ENCODE measurements at regions not wholly inside any gene's neighbourhood (a gene's known extent, or its start where the extent isn't known, plus 50 kb on each side); places are given as distances from the start of the nearest gene placed in this dataset.
"Not testable (repeated sequence)": the region's sequence is repeated elsewhere in the genome, so short reads cannot be mapped to it uniquely, and the experiment has no call there.

GRCh38 chr12:31803306-31804184 lies 74.7 kb upstream of the AMN1 start:
- Histone ChIP-seq H3K9me3 (ENCODE audit: control insufficient read depth, insufficient read depth, low read length) (no peaks in the 10 kb centered on the region), H3K27ac (ENCODE audit: low read length) (no peak overlapping the region), H3K4me1 (ENCODE audit: control insufficient read depth, insufficient read depth, low read length) (no peaks in the 10 kb centered on the region), H3K4me3 (ENCODE audit: low read length) (no peak overlapping the region), H3K27me3 (ENCODE audit: control insufficient read depth, insufficient read depth, low read length) (no peaks in the 10 kb centered on the region), H3K36me3 (ENCODE audit: control insufficient read depth, insufficient read depth, low read length) (no peaks in the 10 kb centered on the region)
- DNase-seq (ENCODE audit: low read depth, low spot score): no peak
- no CpG with 5 or more reads among the region's 9 CpGs for WGBS (ENCODE audit: insufficient coverage, insufficient read length)

- Histone ChIP-seq H3K4me1 (ENCODE audit: control insufficient read depth, insufficient read depth, low read length) (no peaks in the 10 kb centered on the region), H3K27me3 (ENCODE audit: control insufficient read depth, insufficient read depth, low read length) (no peaks in the 10 kb centered on the region), H3K36me3 (ENCODE audit: control insufficient read depth, insufficient read depth, low read length) (no peaks in the 10 kb centered on the region), H3K9me3 (ENCODE audit: control insufficient read depth, insufficient read depth, low read length) (no peaks in the 10 kb centered on the region), H3K27ac (ENCODE audit: low read length) (no peak overlapping the region), H3K4me3 (ENCODE audit: low read length) (no peak overlapping the region)
- no CpG with 5 or more reads among the region's 4 CpGs for WGBS (ENCODE audit: insufficient coverage, insufficient read length)
- no peak for DNase-seq (ENCODE audit: low read depth, low spot score)
Observed at GRCh38 chr12:31801872-31802271, 73.1 kb upstream of the AMN1 start.

DNA sequence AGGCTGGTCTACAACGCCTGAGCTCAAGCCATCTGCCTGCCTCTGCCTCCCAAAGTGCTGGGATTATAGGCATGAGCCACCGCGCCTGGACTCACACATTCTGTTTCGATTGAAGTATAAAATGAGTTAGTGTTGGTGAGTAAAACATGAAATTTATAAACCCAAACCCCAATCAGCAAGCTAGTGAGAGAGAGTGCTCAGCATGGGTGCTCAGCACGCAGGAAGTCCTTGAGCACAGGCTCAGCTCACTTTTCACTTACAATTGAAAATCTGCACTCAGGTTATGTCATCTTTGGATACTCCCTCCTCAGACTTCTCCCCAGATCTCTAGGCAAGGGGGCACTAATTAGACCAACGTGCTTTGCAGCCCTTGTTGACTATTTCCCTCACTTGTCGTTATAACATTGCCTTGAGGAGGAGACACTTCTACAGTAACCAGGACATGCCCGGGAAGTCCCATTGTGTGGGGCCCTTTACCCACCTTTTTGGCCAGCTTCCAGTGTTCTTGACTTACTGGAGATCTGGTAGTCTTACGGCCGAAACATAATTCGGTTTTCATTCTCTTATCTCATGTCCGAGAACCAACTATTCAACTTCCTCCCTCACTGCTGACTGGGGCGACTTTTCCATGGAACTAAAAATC lies 68.5 kb upstream of the AMN1 start:
- Histone ChIP-seq H3K4me3 (ENCODE audit: low read length) (no peak overlapping the region), H3K4me1 (ENCODE audit: control insufficient read depth, insufficient read depth, low read length) (no peaks in the 10 kb centered on the region), H3K27ac (ENCODE audit: low read length) (no peak overlapping the region), H3K9me3 (ENCODE audit: control insufficient read depth, insufficient read depth, low read length) (no peaks in the 10 kb centered on the region), H3K36me3 (ENCODE audit: control insufficient read depth, insufficient read depth, low read length) (no peaks in the 10 kb centered on the region), H3K27me3 (ENCODE audit: control insufficient read depth, insufficient read depth, low read length) (no peaks in the 10 kb centered on the region)
- no peak for DNase-seq (ENCODE audit: low read depth, low spot score)
- WGBS (ENCODE audit: insufficient coverage, insufficient read length): no CpG with 5 or more reads among the region's 13 CpGs

GRCh38 chr12:31796270-31796951 lies 67.6 kb upstream of the AMN1 start:
- Histone ChIP-seq H3K4me3 (ENCODE audit: low read length) (no peak overlapping the region), H3K27ac (ENCODE audit: low read length) (no peak overlapping the region), H3K9me3 (ENCODE audit: control insufficient read depth, insufficient read depth, low read length) (no peaks in the 10 kb centered on the region), H3K27me3 (ENCODE audit: control insufficient read depth, insufficient read depth, low read length) (no peaks in the 10 kb centered on the region), H3K36me3 (ENCODE audit: control insufficient read depth, insufficient read depth, low read length) (no peaks in the 10 kb centered on the region), H3K4me1 (ENCODE audit: control insufficient read depth, insufficient read depth, low read length) (no peaks in the 10 kb centered on the region)
- WGBS (ENCODE audit: insufficient coverage, insufficient read length): no CpG with 5 or more reads among the region's 11 CpGs
- DNase-seq (ENCODE audit: low read depth, low spot score): no peak

DNA sequence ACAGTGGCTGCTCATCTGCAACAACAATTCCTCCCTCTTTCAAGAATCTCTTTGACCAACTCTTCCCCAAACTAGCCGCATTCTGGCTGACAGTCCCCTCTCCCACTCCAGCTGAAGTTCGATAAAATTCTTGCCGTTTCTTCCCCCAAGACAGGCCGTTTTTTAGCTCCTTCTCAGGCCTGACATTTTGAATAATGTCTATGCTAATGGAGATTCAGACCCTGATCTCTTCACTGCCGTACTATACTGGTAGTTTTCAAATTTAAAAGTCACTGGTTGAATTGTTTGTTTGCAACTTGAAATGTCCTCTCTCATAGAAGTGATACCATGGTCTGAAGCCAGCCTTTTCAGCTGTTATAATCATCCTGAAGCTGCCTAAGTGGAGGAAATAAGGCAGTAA lies 65.9 kb upstream of the AMN1 start:
- no peak overlapping the region for H3K27ac ChIP-seq (ENCODE audit: low read length)
- no peak overlapping the region for H3K4me3 ChIP-seq (ENCODE audit: low read length)
- H3K27me3 ChIP-seq (ENCODE audit: control insufficient read depth, insufficient read depth, low read length): no peaks in the 10 kb centered on the region
- DNase-seq (ENCODE audit: low read depth, low spot score): no peak
- no CpG with 5 or more reads among the region's 5 CpGs for WGBS (ENCODE audit: insufficient coverage, insufficient read length)
- no peaks in the 10 kb centered on the region for H3K9me3 ChIP-seq (ENCODE audit: control insufficient read depth, insufficient read depth, low read length)
- no peaks in the 10 kb centered on the region for H3K36me3 ChIP-seq (ENCODE audit: control insufficient read depth, insufficient read depth, low read length)
- no peaks in the 10 kb centered on the region for H3K4me1 ChIP-seq (ENCODE audit: control insufficient read depth, insufficient read depth, low read length)

- not testable (repeated sequence) for H3K4me3 ChIP-seq (ENCODE audit: low read length); H3K36me3 ChIP-seq (ENCODE audit: control insufficient read depth, insufficient read depth, low read length); H3K27me3 ChIP-seq (ENCODE audit: control insufficient read depth, insufficient read depth, low read length); DNase-seq (ENCODE audit: low read depth, low spot score); H3K9me3 ChIP-seq (ENCODE audit: control insufficient read depth, insufficient read depth, low read length); H3K27ac ChIP-seq (ENCODE audit: low read length); H3K4me1 ChIP-seq (ENCODE audit: control insufficient read depth, insufficient read depth, low read length)
- WGBS (ENCODE audit: insufficient coverage, insufficient read length): no CpG with 5 or more reads among the region's 3 CpGs
Observed at GRCh38 chr12:31791265-31791664, 62.4 kb upstream of the AMN1 start.

DNA sequence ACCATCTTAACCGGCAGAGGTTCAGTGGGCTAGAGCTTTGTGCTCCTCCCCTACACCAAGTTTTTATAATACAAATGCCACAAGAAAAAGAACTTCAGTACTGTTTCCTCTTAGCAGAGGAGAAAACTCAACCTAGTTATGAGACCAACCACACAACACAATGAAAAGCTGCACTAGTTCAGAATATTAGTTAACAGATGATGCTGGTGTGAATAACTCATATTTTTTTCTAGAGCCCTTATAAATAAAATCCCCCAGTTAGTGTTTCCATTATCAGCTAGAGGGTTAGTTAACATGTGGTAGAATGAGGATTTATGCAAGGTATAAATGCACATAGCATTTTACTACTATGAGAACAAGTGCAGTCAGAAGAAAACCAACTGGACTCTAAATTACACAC lies 61.9 kb upstream of the AMN1 start:
- H3K27me3 ChIP-seq (ENCODE audit: control insufficient read depth, insufficient read depth, low read length): no peaks in the 10 kb centered on the region
- no CpG with 5 or more reads among the region's 1 CpG for WGBS (ENCODE audit: insufficient coverage, insufficient read length)
- H3K36me3 ChIP-seq (ENCODE audit: control insufficient read depth, insufficient read depth, low read length): no peaks in the 10 kb centered on the region
- H3K4me1 ChIP-seq (ENCODE audit: control insufficient read depth, insufficient read depth, low read length): no peaks in the 10 kb centered on the region
- H3K4me3 ChIP-seq (ENCODE audit: low read length): no peak overlapping the region
- no peak overlapping the region for H3K27ac ChIP-seq (ENCODE audit: low read length)
- no peaks in the 10 kb centered on the region for H3K9me3 ChIP-seq (ENCODE audit: control insufficient read depth, insufficient read depth, low read length)
- no peak for DNase-seq (ENCODE audit: low read depth, low spot score)

- WGBS (ENCODE audit: insufficient coverage, insufficient read length): no CpG with 5 or more reads among the region's 2 CpGs
- no peaks in the 10 kb centered on the region for H3K36me3 ChIP-seq (ENCODE audit: control insufficient read depth, insufficient read depth, low read length)
- no peak overlapping the region for H3K4me3 ChIP-seq (ENCODE audit: low read length)
- H3K9me3 ChIP-seq (ENCODE audit: control insufficient read depth, insufficient read depth, low read length): no peaks in the 10 kb centered on the region
- DNase-seq (ENCODE audit: low read depth, low spot score): no peak
- H3K27me3 ChIP-seq (ENCODE audit: control insufficient read depth, insufficient read depth, low read length): no peaks in the 10 kb centered on the region
- no peak overlapping the region for H3K27ac ChIP-seq (ENCODE audit: low read length)
- no peaks in the 10 kb centered on the region for H3K4me1 ChIP-seq (ENCODE audit: control insufficient read depth, insufficient read depth, low read length)
Observed at GRCh38 chr12:31785318-31785717, 56.5 kb upstream of the AMN1 start.

DNA sequence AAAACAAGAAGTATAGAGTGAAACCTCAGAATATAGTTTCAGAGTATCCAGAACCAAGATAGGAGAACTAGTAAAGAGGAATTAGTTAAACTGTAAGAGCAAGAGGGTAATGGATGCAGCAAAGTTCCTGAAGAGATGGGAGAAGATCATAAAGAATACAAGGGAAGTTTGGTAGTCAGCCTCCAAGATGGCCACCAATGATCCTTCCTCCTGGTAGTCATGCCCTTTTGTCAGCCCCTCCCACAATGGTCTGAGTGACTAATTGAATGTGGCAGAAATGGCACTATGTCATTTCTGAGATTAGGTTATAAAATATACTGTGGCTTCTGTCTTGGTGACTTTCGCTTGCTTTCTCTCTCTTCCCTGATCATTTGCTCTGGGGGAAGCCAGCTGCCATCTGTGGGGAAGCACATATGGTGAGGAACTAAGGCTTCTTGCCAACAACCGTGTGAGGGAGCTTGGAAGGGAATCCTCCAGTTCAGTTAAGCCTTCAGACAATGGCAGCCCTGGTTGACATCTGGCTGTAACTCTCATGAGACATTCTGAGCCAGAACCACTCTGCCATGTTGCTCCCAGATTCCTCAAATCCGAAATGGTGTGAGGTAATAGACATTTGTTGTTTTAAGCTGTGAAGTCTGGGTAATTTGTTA lies 55.3 kb upstream of the AMN1 start:
- Histone ChIP-seq H3K27ac (ENCODE audit: low read length) (no peak overlapping the region), H3K36me3 (ENCODE audit: control insufficient read depth, insufficient read depth, low read length) (no peaks in the 10 kb centered on the region), H3K27me3 (ENCODE audit: control insufficient read depth, insufficient read depth, low read length) (no peaks in the 10 kb centered on the region), H3K4me3 (ENCODE audit: low read length) (no peak overlapping the region), H3K9me3 (ENCODE audit: control insufficient read depth, insufficient read depth, low read length) (no peaks in the 10 kb centered on the region), H3K4me1 (ENCODE audit: control insufficient read depth, insufficient read depth, low read length) (no peaks in the 10 kb centered on the region)
- WGBS (ENCODE audit: insufficient coverage, insufficient read length): no CpG with 5 or more reads among the region's 3 CpGs
- no peak for DNase-seq (ENCODE audit: low read depth, low spot score)

GRCh38 chr12:31783556-31783955 lies 54.7 kb upstream of the AMN1 start:
- no CpG with 5 or more reads among the region's 1 CpG for WGBS (ENCODE audit: insufficient coverage, insufficient read length)
- Histone ChIP-seq H3K4me3 (ENCODE audit: low read length) (no peak overlapping the region), H3K27ac (ENCODE audit: low read length) (no peak overlapping the region), H3K4me1 (ENCODE audit: control insufficient read depth, insufficient read depth, low read length) (no peaks in the 10 kb centered on the region), H3K9me3 (ENCODE audit: control insufficient read depth, insufficient read depth, low read length) (no peaks in the 10 kb centered on the region), H3K27me3 (ENCODE audit: control insufficient read depth, insufficient read depth, low read length) (no peaks in the 10 kb centered on the region), H3K36me3 (ENCODE audit: control insufficient read depth, insufficient read depth, low read length) (no peaks in the 10 kb centered on the region)
- DNase-seq (ENCODE audit: low read depth, low spot score): no peak
